ENCODE measurements at regions not wholly inside any gene's neighbourhood (a gene's known extent, or its start where the extent isn't known, plus 50 kb on each side); places are given as distances from the start of the nearest gene placed in this dataset.

DNA sequence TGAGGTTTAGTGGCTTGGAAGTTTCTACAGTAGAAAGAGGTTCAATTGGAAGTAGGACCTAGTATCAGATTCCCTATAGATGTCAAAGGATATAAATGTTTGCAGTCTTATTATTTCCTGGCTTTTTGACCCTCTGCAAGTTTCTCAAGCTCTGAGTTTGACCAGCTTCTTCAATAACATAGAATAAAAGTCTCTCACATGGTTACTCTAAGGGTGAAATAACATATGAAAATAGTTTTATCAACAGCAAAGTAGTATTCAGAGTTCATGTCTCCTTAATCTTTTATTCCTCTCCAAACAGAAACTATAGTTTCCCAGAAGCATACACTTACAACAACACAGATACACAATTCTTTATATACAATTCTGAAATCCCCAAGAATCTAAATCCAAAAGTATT, 132.9 kb upstream of the RND3 start:
- DNase-seq (ENCODE audit: extremely low read depth, low read depth) = no peak
- TF ChIP-seq, protein P1, sequence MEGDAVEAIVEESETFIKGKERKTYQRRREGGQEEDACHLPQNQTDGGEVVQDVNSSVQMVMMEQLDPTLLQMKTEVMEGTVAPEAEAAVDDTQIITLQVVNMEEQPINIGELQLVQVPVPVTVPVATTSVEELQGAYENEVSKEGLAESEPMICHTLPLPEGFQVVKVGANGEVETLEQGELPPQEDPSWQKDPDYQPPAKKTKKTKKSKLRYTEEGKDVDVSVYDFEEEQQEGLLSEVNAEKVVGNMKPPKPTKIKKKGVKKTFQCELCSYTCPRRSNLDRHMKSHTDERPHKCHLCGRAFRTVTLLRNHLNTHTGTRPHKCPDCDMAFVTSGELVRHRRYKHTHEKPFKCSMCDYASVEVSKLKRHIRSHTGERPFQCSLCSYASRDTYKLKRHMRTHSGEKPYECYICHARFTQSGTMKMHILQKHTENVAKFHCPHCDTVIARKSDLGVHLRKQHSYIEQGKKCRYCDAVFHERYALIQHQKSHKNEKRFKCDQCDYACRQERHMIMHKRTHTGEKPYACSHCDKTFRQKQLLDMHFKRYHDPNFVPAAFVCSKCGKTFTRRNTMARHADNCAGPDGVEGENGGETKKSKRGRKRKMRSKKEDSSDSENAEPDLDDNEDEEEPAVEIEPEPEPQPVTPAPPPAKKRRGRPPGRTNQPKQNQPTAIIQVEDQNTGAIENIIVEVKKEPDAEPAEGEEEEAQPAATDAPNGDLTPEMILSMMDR (IDR thresholded peaks at IDR 0.05; ENCODE audit: low read depth, low read length) = no peak

DNA sequence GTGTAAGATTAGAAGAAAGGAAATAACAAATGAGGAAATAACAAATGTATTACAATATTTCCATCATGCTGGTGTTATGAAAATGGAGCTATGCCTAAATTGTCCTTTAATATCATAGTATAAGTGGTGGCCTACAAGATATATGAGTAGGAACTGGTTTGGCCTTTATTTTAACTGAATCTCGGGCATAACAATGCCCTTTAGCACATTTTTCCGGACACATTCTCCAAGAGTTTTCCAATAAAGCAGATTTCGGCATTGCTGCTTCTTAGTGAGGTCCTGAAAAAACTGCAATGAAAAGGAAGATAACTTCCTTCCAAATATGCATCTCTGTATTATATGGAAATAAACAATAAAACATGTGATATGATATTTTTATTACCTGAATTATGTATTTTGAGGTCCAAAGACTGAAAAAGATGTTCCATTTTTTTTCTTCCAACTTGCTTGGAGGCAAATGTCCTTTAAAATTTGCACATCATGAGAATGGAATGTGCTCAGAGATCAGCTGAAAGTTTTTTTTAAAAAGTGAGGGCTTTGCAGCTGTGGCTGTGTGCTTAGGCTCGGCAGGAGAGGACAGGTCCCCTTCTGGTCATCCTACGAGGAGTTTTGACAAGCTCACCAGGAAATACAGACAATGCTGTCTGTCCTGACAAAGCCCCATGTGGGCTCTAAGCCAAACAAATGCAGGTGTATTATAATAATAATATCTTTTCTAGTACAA, 132.3 kb upstream of the RND3 start:
- DNase-seq (ENCODE audit: extremely low read depth, low read depth) = no peak
- TF ChIP-seq, protein P1 (IDR thresholded peaks at IDR 0.05; ENCODE audit: low read depth, low read length) = no peak

DNA sequence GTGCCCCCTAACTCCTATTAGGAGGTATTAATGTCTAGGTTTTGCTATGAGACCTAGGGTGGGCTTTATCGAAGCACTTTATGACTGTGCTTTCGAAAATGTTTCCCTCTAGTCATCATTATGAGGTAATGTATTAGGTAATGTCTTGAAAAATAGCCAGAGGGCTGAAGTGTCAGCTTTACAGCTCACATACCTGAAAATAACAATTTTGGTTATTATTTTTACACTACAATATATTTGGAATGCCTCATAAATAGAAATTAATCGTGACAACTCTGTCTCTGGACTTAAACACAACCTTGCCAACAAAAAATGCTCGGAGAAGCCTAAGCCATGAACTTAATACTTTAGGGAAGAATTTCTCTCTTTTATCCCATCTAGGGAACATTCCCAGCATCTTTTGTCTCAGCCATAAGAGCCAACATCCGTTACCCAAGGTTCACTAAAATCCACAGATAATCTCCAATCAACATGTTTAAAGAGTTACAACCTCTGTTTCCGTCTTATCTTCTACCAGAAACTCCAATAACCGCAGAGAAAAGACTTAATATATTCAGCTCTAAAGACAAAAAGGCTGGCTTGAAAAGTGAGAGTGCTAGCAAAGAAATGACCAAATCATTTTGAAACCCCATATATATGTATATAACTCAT, 130.9 kb upstream of the RND3 start:
- DNase-seq (ENCODE audit: extremely low read depth, low read depth) = no peak
- TF ChIP-seq, protein P1 (IDR thresholded peaks at IDR 0.05; ENCODE audit: low read depth, low read length) = no peak

- DNase-seq (ENCODE audit: extremely low read depth, low read depth) = no peak
- TF ChIP-seq, protein P1 (IDR thresholded peaks at IDR 0.05; ENCODE audit: low read depth, low read length) = no peak
These were observed 130.0 kb upstream of the RND3 start for GRCh38 chr2:150617351-150617978.

DNA sequence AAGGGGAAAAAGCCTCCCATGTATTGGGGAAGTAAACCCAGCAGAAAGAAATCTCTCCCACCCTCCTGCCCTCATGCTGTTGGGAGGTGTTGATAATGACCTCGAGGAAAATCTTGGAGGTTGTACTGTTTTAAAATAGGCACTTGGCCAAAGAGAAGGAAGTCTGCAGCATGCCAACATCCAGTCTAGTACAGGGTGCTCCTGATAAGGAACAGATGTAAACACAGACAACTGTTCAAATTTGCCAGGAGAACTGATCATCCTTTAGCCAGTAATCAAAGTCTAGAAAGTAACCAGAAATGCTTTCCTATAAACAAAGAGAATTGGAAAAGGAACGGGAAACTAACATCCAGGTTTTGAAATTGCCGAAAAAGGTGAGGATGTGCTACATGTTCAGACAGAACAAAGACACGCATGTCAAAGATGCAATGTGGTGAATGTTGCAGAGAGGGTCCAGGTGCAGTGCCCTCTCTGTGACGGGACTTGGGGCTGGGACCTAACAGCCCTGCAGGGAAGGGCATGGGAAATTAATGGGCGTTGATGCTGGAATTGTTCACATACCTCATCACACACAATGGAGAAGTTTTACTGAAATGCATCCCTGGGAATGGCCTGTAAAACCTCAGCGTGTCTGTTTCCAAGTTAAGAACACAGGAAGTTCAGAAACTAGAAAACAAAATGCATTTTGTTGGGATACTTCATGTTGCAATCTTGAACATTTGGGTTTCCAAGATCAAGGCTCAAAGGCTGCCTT, 125.7 kb upstream of the RND3 start:
- no peak for DNase-seq (ENCODE audit: extremely low read depth, low read depth)
- TF ChIP-seq, protein P1 (IDR thresholded peaks at IDR 0.05; ENCODE audit: low read depth, low read length) = no peak

DNA sequence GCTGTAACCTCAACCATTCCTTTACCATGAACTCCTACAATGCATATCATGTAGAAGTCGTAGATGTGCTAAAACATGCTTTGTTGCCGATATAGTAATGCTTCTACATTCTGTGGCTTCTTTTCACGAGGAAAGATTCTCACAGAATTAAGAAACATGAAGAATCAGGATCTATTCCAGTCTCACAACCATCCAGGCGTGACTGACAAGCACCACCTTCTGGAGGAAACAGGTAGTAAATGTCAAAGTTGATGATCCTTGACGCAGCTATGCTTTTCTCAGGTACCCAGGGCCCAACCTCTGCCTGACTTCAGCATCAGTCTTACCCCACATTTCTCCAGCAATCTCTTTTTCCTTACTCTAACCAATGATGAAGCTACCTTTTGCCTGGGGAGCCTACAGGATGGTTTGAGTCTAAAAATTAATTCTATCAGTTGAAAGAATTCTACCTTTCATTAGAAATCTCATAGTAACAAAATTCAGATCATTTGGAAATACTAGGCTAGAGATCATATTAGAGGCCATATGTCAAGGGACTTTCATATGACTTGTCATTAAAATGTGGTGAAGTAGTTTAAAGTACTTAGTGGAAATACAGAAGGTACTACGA, 123.3 kb upstream of the RND3 start:
- no peak for DNase-seq (ENCODE audit: extremely low read depth, low read depth)
- TF ChIP-seq, protein P1 (IDR thresholded peaks at IDR 0.05; ENCODE audit: low read depth, low read length) = no peak; the same call in 1 of the 2 replicates

Measured in AG09319 (cell line).